A673 (cell line): ENCODE measurements at regions not wholly inside any gene's neighbourhood (a gene's known extent, or its start where the extent isn't known, plus 50 kb on each side); places are given as distances from the start of the nearest gene placed in this dataset.

Source experiments
- EZH2 ChIP-seq: fragments of 200-600 bp; sonication (generic); IDR thresholded peaks from 2 replicates; pipeline ENCODE4 v1.6.1; 2017; ENCODE audit warnings: borderline replicate concordance, low read depth, mild to moderate bottlenecking, mixed read lengths, antibody characterized with exemption, low read length; ENCODE audit not compliant: poor library complexity, severe bottlenecking
- TF ChIP-seq, protein P1 (sequence below): fragments of 300-800, 200-600 bp; sonication (generic); conservative IDR thresholded peaks from 2 replicates; pipeline ENCODE4 v1.5.1; 2017; ENCODE audit warnings: low read depth, mild to moderate bottlenecking, antibody characterized with exemption, low read length, moderate library complexity, mixed read lengths

DNA sequence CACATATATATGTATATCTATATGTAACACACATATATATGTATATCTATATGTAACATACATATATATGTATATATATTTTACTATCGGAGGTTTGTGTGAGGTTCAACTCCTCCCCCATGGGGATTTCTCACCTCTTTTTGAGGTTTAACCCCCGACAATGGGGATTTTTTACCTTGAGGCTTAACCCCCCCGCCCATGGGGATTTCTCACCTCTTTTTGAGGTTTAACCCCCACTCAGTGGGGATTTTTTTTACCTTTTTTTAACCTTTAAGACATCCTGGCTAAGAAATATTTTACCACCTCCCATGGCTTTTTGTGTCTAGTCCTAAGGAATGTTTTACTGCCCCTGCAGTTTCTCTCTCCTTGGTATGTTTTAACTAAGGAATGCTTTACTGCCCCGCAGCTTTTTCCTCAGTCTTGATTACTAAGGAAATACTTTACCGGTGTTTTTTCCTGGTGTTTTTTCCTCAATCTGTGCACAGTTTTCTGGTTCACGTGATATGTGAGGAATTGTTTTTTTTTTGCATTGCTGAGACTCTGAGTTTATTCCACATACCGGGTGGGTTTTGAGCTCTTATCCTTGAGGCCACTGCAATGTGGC is 185.2 kb downstream of the KLF13 start:
- TF ChIP-seq, protein P1, sequence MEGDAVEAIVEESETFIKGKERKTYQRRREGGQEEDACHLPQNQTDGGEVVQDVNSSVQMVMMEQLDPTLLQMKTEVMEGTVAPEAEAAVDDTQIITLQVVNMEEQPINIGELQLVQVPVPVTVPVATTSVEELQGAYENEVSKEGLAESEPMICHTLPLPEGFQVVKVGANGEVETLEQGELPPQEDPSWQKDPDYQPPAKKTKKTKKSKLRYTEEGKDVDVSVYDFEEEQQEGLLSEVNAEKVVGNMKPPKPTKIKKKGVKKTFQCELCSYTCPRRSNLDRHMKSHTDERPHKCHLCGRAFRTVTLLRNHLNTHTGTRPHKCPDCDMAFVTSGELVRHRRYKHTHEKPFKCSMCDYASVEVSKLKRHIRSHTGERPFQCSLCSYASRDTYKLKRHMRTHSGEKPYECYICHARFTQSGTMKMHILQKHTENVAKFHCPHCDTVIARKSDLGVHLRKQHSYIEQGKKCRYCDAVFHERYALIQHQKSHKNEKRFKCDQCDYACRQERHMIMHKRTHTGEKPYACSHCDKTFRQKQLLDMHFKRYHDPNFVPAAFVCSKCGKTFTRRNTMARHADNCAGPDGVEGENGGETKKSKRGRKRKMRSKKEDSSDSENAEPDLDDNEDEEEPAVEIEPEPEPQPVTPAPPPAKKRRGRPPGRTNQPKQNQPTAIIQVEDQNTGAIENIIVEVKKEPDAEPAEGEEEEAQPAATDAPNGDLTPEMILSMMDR, result no peak
- TF ChIP-seq EZH2, result no peak
